ENCODE measurements at regions not wholly inside any gene's neighbourhood (a gene's known extent, or its start where the extent isn't known, plus 50 kb on each side); places are given as distances from the start of the nearest gene placed in this dataset.

DNA sequence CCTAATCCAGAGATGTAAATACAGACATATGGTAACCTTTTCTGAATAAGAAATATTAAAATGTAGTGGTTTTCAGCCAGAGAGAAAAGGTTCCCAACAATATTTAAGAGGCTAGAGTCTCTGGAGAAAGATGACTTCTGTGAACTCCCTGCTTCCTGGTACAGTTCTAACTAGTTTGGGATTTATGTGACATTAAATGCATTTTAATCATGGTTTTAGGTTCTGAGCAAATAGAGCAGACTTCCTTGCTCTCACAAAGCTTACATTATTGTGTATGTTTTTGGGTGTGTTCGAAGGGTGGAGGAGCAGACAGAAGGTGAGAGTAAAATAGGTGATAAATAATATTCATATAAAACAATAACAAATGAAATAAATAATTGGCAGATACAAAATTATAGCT, 250.1 kb upstream of the LUZP2 start:
- no peak for DNase-seq
- H3K27me3 ChIP-seq (ENCODE audit: control insufficient read depth in 3 of 3, insufficient read depth in 3 of 3, low read length in 2 of 3): no peaks in the 10 kb centered on the region
- H3K9me3 ChIP-seq (ENCODE audit: control insufficient read depth in 4 of 4, insufficient read depth in 3 of 4, low read length in 3 of 4): no peaks in the 10 kb centered on the region
- no peak for ATAC-seq (ENCODE audit: insufficient read depth, low FRiP score)
- no peak overlapping the region for H3K4me3 ChIP-seq
- H3K4me1 ChIP-seq (ENCODE audit: control insufficient read depth in 5 of 5, insufficient read depth in 5 of 5, low read length in 5 of 5): peaks cover 0 to 22% (median 0%) of the 10 kb centered on the region in 5 donors
- H3K9ac ChIP-seq (ENCODE audit: insufficient read depth in 1 of 2, low read length in 2 of 2): no peak overlapping the region
- H3K27ac ChIP-seq (ENCODE audit: low read depth in 1 of 2, low read length in 1 of 2): no peak overlapping the region
- WGBS, 2 donors: 80 to 85% methylated on average over 1 of the region's 1 CpG
- TF ChIP-seq, protein P1, sequence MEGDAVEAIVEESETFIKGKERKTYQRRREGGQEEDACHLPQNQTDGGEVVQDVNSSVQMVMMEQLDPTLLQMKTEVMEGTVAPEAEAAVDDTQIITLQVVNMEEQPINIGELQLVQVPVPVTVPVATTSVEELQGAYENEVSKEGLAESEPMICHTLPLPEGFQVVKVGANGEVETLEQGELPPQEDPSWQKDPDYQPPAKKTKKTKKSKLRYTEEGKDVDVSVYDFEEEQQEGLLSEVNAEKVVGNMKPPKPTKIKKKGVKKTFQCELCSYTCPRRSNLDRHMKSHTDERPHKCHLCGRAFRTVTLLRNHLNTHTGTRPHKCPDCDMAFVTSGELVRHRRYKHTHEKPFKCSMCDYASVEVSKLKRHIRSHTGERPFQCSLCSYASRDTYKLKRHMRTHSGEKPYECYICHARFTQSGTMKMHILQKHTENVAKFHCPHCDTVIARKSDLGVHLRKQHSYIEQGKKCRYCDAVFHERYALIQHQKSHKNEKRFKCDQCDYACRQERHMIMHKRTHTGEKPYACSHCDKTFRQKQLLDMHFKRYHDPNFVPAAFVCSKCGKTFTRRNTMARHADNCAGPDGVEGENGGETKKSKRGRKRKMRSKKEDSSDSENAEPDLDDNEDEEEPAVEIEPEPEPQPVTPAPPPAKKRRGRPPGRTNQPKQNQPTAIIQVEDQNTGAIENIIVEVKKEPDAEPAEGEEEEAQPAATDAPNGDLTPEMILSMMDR (IDR thresholded peaks at IDR 0.05; ENCODE audit: control extremely low read depth, extremely low read depth): no peak
- H3K36me3 ChIP-seq (ENCODE audit: control insufficient read depth in 4 of 4, insufficient read depth in 4 of 4, low read length in 4 of 4): no peaks in the 10 kb centered on the region

DNA sequence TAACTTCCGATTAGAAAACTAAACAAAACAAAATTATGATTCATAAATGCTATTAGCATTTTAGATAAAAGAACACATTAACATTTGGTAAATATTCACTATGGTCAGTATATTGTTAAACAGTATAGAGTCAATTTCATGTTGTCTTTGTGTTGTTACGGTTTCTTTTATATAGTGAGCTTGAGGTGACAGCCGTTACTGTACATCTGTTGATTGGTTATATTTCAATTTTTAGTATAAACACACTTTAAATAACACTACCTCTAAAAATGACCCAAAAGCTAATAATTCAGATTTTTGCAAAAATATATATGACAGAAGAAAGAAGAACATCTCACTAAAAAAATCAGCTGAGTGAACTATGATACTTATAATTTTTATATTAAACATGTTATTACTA, 249.0 kb upstream of the LUZP2 start:
- Histone ChIP-seq H3K4me3 (no peak overlapping the region), H3K36me3 (ENCODE audit: control insufficient read depth in 4 of 4, insufficient read depth in 4 of 4, low read length in 4 of 4) (no peaks in the 10 kb centered on the region), H3K9ac (ENCODE audit: insufficient read depth in 1 of 2, low read length in 2 of 2) (no peak overlapping the region), H3K27me3 (ENCODE audit: control insufficient read depth in 3 of 3, insufficient read depth in 3 of 3, low read length in 2 of 3) (no peaks in the 10 kb centered on the region), H3K4me1 (ENCODE audit: control insufficient read depth in 5 of 5, insufficient read depth in 5 of 5, low read length in 5 of 5) (peaks cover 0 to 22% (median 0%) of the 10 kb centered on the region in 5 donors), H3K27ac (ENCODE audit: low read depth in 1 of 2, low read length in 1 of 2) (no peak overlapping the region), H3K9me3 (ENCODE audit: control insufficient read depth in 4 of 4, insufficient read depth in 3 of 4, low read length in 3 of 4) (no peaks in the 10 kb centered on the region)
- TF ChIP-seq, protein P1 (IDR thresholded peaks at IDR 0.05; ENCODE audit: control extremely low read depth, extremely low read depth): no peak
- WGBS, 2 donors: 85 to 87% methylated on average over 3 of the region's 3 CpGs
- DNase-seq (peak in 2 of 3 donors; percentile 76 to 81), ATAC-seq (ENCODE audit: insufficient read depth, low FRiP score) (no peak)

DNA sequence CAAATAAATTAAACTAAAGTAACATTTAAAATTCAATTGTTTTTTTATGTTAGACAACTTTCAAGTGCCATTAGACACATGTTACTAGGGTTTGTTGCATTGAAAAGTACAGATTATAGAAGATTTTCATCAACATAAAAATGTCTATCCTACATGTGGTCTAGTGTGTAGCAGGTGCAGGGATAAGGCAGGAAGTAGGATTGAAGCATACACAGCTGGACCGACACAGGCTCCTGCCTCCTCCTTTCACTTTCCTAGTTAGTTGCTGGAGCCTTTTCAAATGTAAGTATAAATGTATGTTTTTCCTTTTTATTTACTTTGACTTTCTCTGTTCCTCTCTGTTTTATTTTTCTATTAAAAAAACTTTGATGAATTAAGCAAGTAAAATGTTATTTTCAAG, 246.9 kb upstream of the LUZP2 start:
- Histone ChIP-seq H3K4me3 (no peak overlapping the region), H3K27ac (ENCODE audit: low read depth in 1 of 2, low read length in 1 of 2) (no peak overlapping the region), H3K9me3 (ENCODE audit: control insufficient read depth in 4 of 4, insufficient read depth in 3 of 4, low read length in 3 of 4) (no peaks in the 10 kb centered on the region), H3K36me3 (ENCODE audit: control insufficient read depth in 4 of 4, insufficient read depth in 4 of 4, low read length in 4 of 4) (no peaks in the 10 kb centered on the region), H3K9ac (ENCODE audit: insufficient read depth in 1 of 2, low read length in 2 of 2) (no peak overlapping the region), H3K27me3 (ENCODE audit: control insufficient read depth in 3 of 3, insufficient read depth in 3 of 3, low read length in 2 of 3) (no peaks in the 10 kb centered on the region), H3K4me1 (ENCODE audit: control insufficient read depth in 5 of 5, insufficient read depth in 5 of 5, low read length in 5 of 5) (peaks cover 0 to 22% (median 0%) of the 10 kb centered on the region in 5 donors)
- no peak for ATAC-seq (ENCODE audit: insufficient read depth, low FRiP score)
- DNase-seq: no peak
- TF ChIP-seq, protein P1 (IDR thresholded peaks at IDR 0.05; ENCODE audit: control extremely low read depth, extremely low read depth): no peak
- WGBS, 2 donors: 73 to 83% methylated on average over 1 of the region's 1 CpG

DNA sequence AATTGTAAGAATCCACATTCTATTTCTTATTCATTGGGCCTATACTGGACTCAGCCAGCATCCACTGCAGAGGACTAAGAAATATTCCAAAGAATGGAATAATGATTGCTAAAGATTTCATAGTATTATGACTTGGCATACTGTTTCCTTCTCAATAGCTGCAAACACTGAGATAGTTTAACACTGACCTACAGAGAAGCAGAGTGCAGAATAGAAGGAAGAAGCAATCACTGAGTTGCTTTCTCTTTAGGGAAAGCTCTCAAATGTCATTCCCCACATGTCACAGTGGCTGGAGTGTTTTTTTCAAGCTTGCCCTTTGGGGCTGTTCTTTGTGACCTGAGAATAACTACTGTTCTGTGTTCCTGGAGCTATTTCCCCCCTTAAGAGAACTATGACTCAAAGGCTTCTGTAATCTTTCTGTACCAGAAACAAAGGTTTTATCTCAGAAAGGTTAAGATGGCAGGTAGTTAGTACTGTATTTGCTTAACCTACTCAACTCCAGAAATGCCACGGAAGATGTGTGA, 243.6 kb upstream of the LUZP2 start:
- H3K4me3 ChIP-seq: no peak overlapping the region
- H3K36me3 ChIP-seq (ENCODE audit: control insufficient read depth in 4 of 4, insufficient read depth in 4 of 4, low read length in 4 of 4): no peaks in the 10 kb centered on the region
- H3K27ac ChIP-seq (ENCODE audit: low read depth in 1 of 2, low read length in 1 of 2): no peak overlapping the region
- no peak for ATAC-seq (ENCODE audit: insufficient read depth, low FRiP score)
- peaks cover 0 to 6% (median 0%) of the 10 kb centered on the region in 5 donors for H3K4me1 ChIP-seq (ENCODE audit: control insufficient read depth in 5 of 5, insufficient read depth in 5 of 5, low read length in 5 of 5)
- TF ChIP-seq, protein P1 (IDR thresholded peaks at IDR 0.05; ENCODE audit: control extremely low read depth, extremely low read depth): no peak
- peak in 1 of 3 donors; percentile 10 for DNase-seq
- 56 to 79% methylated on average over 1 of the region's 1 CpG for WGBS, 2 donors
- H3K27me3 ChIP-seq (ENCODE audit: control insufficient read depth in 3 of 3, insufficient read depth in 3 of 3, low read length in 2 of 3): no peaks in the 10 kb centered on the region
- H3K9ac ChIP-seq (ENCODE audit: insufficient read depth in 1 of 2, low read length in 2 of 2): no peak overlapping the region
- H3K9me3 ChIP-seq (ENCODE audit: control insufficient read depth in 4 of 4, insufficient read depth in 3 of 4, low read length in 3 of 4): no peaks in the 10 kb centered on the region

All from lung (tissue), 11 donors.